Retinal pigment epithelial cell (primary cell): ENCODE measurements at regions not wholly inside any gene's neighbourhood (a gene's known extent, or its start where the extent isn't known, plus 50 kb on each side); places are given as distances from the start of the nearest gene placed in this dataset.

ENCODE experiments used
- DNase-seq: peaks from one replicate; pipeline ENCODE4 v3.0.0-alpha.2; 2010; ENCODE audit warnings: low read depth
- H3K4me3 ChIP-seq: 2 replicates; pipeline ENCODE4 v1.5.1; 2011; ENCODE audit warnings: mild to moderate bottlenecking, low read length, control low read depth, moderate library complexity
- TF ChIP-seq, protein P1 (sequence below): conservative IDR thresholded peaks from 2 replicates; pipeline ENCODE4 v1.5.1; 2011; ENCODE audit warnings: low read depth, low read length, control low read depth, inconsistent platforms

DNA sequence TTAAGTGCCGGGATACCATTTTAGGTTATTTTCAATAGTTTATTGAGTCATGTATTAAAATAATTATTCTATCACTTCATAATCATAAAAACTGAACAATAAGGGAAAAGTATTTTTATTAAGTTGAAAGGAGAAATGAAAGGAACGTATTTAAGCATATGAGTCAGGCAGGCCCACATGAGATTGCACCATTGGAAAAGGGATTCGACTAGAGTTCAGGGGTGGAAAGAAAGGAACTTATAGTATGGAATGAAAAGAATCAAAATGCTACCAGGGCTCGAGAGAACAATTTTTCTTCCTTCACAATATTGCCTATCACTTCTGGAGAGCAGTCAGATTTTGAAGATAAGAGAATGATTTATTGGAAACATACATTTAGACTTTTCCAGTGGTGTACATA, 516.5 kb upstream of the NETO1 start:
- TF ChIP-seq, protein P1, sequence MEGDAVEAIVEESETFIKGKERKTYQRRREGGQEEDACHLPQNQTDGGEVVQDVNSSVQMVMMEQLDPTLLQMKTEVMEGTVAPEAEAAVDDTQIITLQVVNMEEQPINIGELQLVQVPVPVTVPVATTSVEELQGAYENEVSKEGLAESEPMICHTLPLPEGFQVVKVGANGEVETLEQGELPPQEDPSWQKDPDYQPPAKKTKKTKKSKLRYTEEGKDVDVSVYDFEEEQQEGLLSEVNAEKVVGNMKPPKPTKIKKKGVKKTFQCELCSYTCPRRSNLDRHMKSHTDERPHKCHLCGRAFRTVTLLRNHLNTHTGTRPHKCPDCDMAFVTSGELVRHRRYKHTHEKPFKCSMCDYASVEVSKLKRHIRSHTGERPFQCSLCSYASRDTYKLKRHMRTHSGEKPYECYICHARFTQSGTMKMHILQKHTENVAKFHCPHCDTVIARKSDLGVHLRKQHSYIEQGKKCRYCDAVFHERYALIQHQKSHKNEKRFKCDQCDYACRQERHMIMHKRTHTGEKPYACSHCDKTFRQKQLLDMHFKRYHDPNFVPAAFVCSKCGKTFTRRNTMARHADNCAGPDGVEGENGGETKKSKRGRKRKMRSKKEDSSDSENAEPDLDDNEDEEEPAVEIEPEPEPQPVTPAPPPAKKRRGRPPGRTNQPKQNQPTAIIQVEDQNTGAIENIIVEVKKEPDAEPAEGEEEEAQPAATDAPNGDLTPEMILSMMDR, result no peak
- H3K4me3 ChIP-seq, result no peak overlapping the region
- DNase-seq, result no peak

DNA sequence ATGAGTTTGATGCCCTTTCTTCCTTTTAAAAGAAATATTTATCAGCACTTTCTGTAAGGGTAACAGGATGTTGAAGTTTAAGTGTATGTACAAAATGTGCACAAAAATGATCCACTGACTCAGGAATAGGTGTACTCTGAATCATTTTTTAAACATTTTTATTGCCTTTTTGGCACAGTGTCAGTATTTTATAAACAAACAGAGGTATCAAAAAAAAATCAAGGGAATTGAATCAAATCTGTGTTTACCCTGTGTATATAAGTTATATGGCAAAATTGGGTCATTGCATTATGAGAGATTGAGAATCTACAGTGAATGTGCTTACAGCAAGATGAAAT, 513.9 kb upstream of the NETO1 start:
- TF ChIP-seq, protein P1, result no peak
- no peak overlapping the region for H3K4me3 ChIP-seq
- DNase-seq, result no peak

DNA sequence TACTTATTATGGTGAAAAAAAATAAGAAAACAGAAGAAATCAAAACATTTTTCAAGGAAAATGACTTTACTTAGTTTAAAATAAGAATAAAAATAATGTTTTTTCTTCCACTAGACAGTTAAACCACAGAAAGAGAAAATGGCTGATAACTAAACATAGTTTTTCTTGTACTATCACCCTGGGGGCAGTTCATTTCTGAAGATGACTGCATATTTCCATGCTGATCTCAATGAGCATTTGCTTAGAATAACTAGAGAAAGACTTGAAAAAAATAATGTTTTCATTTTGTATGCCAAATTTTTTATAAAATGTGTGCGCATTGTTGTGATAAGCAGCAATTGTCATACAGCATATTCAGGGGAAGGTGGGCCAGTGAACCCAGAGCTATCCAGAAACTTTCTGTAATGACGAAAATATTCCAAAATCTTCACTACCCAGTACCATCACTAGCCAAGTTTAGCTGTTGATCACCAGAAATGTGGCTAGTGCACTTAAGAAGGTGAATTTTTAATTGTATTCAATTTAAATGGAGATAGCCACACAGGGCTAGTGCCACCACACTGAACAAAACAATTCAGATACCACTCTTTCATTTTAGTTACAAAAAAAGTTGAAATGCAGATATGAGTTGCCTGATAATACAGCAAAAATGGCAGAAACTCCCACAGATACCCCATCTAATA, 513.4 kb upstream of the NETO1 start:
- no peak for DNase-seq
- TF ChIP-seq, protein P1, result no peak
- no peak overlapping the region for H3K4me3 ChIP-seq

DNA sequence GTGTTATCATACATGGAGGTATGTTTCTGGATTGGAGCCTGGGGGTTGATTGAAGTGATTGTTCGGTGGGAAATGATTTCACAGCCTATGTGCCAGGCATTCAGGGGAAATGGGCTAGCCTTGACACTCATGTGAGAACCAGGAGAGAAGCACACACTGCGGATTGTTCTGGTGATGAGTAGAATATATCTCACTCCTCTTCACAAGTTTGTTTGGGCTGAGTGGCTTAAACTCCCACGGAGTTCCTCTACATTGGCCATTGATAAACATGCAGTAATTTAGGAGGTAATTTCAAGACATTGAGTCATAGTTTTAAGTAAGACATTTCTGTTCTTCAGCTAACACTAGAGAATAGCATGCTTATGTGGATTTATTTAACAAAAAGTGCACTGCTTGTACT, 498.9 kb upstream of the NETO1 start:
- no peak overlapping the region for H3K4me3 ChIP-seq
- no peak for DNase-seq
- TF ChIP-seq, protein P1, result no peak

DNA sequence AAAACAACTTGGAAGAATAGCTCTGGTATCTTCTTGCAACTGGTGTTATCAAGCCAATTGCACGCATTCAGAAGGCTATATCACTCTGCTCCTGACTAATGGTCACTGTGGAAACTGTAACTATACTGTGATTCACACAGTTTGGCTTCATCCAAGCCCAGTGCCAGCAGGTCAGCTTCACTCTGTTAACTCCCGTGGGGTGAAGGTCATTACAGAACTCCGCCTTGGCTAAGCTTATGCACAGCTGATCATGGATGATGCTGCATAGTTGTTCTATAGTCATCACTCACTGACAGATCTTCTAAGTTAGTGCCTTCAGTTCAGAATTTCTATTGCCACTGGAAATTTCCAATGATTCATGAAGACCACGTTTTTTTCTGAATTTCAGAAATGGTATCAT, 497.2 kb upstream of the NETO1 start:
- TF ChIP-seq, protein P1, result no peak

DNA sequence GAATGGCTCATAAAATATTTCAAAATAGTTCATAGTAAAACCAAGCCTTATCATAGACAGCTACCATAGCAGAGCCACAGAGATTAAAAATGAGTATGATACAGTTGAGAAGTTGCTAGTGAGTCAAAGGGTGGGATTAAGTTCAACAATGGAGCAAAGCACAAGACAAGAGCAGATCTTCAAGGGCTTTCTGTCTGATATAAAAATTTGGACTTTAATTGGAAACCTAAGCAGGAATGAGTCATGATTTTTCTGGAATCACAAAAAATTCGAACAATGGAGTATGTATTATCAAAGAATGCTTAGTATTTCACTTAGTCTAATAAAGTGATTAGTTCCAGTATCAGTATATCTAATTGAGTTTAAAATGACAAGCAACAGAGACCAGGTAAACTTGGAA, 487.3 kb upstream of the NETO1 start:
- TF ChIP-seq, protein P1, result no peak
- H3K4me3 ChIP-seq, result no peak overlapping the region
- DNase-seq, result peak; percentile 58

More for the DNA sequence above, 497.2 kb upstream of the NETO1 start:
- H3K4me3 ChIP-seq, result no peak overlapping the region
- peak; percentile 10 for DNase-seq

DNA sequence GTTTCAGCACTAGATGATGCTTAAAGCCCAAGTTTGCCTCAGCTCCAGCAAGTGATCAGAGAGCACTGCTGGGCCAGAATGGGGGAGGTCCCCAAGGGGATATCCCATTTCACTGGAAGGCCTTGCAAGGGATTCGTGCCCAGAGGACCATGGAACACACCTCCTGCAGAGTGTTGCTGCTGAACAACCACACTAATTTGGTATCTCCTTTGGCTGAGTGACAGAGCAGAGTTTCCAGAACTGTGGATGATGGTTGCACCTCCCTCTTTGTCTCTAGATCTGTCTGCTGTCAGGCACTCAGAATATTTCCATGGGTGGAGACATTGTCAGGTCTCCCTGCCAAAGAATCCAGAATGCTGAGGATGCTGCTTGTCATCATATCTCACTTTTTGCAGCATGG, 484.8 kb upstream of the NETO1 start:
- DNase-seq, result no peak
- no peak overlapping the region for H3K4me3 ChIP-seq
- TF ChIP-seq, protein P1, result no peak
